K562 (cell line): ENCODE measurements at regions not wholly inside any gene's neighbourhood (a gene's known extent, or its start where the extent isn't known, plus 50 kb on each side); places are given as distances from the start of the nearest gene placed in this dataset.

Source experiments
- BRCA1 ChIP-seq, 2 experiments: fragments of 450-650 bp in 1 of 2; sonication (generic) in 1 of 2; formaldehyde crosslinking in 1 of 2; IDR thresholded peaks; 2 replicates each; pipeline versions ENCODE4 v1.5.0 to v1.6.1; 2017 to 2020; ENCODE audit warnings: mild to moderate bottlenecking in 1 of 2, missing genetic modification reagents in 1 of 2
- ETS2 ChIP-seq: IDR thresholded peaks from 2 replicates; pipeline ENCODE4 v1.6.1; 2016; ENCODE audit warnings: borderline replicate concordance, missing genetic modification characterization, mild to moderate bottlenecking, moderate library complexity, missing compliant biosample characterization; ENCODE audit not compliant: poor library complexity, severe bottlenecking

GRCh38 chr1:209187589-209187988 lies 395.9 kb upstream of the CAMK1G start:
- TF ChIP-seq BRCA1 (IDR thresholded peaks at IDR 0.05), result no peak
- no peak for TF ChIP-seq BRCA1 (CRISPR knock-in tag; IDR thresholded peaks at IDR 0.05)
- TF ChIP-seq ETS2 (tag), result no peak
